ENCODE measurements at regions not wholly inside any gene's neighbourhood (a gene's known extent, or its start where the extent isn't known, plus 50 kb on each side); places are given as distances from the start of the nearest gene placed in this dataset.

DNA sequence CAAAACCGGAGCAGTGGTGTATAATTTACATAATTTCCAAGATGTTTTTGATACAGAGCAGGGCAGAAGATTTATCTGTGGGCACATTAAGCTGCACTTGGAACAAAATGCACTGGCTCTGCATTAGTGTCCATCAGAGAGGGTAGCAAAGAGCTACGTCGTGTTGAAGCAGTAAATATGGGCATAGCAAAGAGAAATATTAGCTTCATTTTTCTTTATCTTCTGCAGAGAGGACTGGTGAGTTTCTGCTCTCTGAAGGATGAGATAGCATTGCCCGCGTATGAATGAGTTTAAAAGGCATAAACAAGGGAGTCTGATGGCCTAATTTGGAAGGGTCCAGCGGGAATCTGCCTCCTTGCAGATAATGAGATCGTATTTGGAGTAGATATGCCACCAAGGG lies 227.8 kb upstream of the CDH11 start:
- no peaks in the 10 kb centered on the region for H4K20me1 ChIP-seq (ENCODE audit: insufficient read depth, poor library complexity, severe bottlenecking)
- H3K4me1 ChIP-seq (ENCODE audit: insufficient read depth): no peaks in the 10 kb centered on the region
- H3K79me2 ChIP-seq: no peaks in the 10 kb centered on the region
- H3K4me2 ChIP-seq: no peak overlapping the region
- no peaks in the 10 kb centered on the region for H3K27me3 ChIP-seq
- no peak overlapping the region for H3K4me3 ChIP-seq
- no peaks in the 10 kb centered on the region for H3K9me3 ChIP-seq (ENCODE audit: low read depth)
- no peak overlapping the region for H2AFZ ChIP-seq
- no peak for DNase-seq (ENCODE audit: low spot score)
- TF ChIP-seq, protein P1, sequence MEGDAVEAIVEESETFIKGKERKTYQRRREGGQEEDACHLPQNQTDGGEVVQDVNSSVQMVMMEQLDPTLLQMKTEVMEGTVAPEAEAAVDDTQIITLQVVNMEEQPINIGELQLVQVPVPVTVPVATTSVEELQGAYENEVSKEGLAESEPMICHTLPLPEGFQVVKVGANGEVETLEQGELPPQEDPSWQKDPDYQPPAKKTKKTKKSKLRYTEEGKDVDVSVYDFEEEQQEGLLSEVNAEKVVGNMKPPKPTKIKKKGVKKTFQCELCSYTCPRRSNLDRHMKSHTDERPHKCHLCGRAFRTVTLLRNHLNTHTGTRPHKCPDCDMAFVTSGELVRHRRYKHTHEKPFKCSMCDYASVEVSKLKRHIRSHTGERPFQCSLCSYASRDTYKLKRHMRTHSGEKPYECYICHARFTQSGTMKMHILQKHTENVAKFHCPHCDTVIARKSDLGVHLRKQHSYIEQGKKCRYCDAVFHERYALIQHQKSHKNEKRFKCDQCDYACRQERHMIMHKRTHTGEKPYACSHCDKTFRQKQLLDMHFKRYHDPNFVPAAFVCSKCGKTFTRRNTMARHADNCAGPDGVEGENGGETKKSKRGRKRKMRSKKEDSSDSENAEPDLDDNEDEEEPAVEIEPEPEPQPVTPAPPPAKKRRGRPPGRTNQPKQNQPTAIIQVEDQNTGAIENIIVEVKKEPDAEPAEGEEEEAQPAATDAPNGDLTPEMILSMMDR (IDR thresholded peaks at IDR 0.05; ENCODE audit: poor library complexity): no peak
- TF ChIP-seq EZH2phosphoT487 (IDR thresholded peaks at IDR 0.05; ENCODE audit: low read depth, severe bottlenecking, unreplicated experiment): no peak
- no peak for TF ChIP-seq EZH2 (IDR thresholded peaks at IDR 0.05; ENCODE audit: borderline replicate concordance)
- H3K36me3 ChIP-seq (replicated peaks; ENCODE audit: insufficient read depth, low read depth): no peaks in the 10 kb centered on the region
- WGBS (ENCODE audit: low lambda C conversion rate, missing lambda C conversion rate): 76% methylated on average over 7 of the region's 7 CpGs
- no peak overlapping the region for H3K27ac ChIP-seq
- H3K9me2 ChIP-seq (replicated peaks; ENCODE audit: insufficient read depth): no peaks in the 10 kb centered on the region

DNA sequence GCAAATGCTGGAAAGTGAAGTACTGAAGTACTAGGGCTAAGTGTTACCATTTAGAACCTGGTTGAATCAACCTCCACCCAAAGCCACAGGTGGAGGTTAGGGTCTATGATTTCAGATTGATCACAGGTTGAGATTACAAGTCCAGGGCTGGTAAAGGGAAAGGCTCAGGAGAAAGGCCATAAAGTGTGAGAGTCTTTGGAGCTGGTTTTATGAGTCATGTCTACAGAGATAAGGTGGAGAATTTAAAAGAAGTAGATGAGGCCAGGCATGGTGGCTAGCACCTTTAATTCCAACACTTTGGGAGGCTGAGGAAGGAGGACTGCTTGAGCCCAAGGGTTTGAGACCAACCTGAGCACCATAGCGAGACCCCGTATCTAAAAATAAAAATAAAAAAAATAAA lies 221.7 kb upstream of the CDH11 start:
- Histone ChIP-seq H3K27ac (no peak overlapping the region), H4K20me1 (ENCODE audit: insufficient read depth, poor library complexity, severe bottlenecking) (no peaks in the 10 kb centered on the region), H3K36me3 (replicated peaks; ENCODE audit: insufficient read depth, low read depth) (no peaks in the 10 kb centered on the region), H3K9me2 (replicated peaks; ENCODE audit: insufficient read depth) (no peaks in the 10 kb centered on the region), H3K4me1 (ENCODE audit: insufficient read depth) (no peaks in the 10 kb centered on the region), H3K9me3 (ENCODE audit: low read depth) (no peaks in the 10 kb centered on the region), H3K4me3 (no peak overlapping the region), H3K27me3 (no peaks in the 10 kb centered on the region), H3K79me2 (no peaks in the 10 kb centered on the region), H3K4me2 (no peak overlapping the region), H2AFZ (no peak overlapping the region)
- TF ChIP-seq EZH2 (IDR thresholded peaks at IDR 0.05; ENCODE audit: borderline replicate concordance) (no peak), EZH2phosphoT487 (IDR thresholded peaks at IDR 0.05; ENCODE audit: low read depth, severe bottlenecking, unreplicated experiment) (no peak)
- TF ChIP-seq, protein P1 (IDR thresholded peaks at IDR 0.05; ENCODE audit: poor library complexity): no peak
- WGBS (ENCODE audit: low lambda C conversion rate, missing lambda C conversion rate): 100% methylated on average over 2 of the region's 2 CpGs
- DNase-seq (ENCODE audit: low spot score): peak; percentile 6

GRCh38 chr16:65342231-65342866 lies 220.5 kb upstream of the CDH11 start:
- no peaks in the 10 kb centered on the region for H3K79me2 ChIP-seq
- no peaks in the 10 kb centered on the region for H3K4me1 ChIP-seq (ENCODE audit: insufficient read depth)
- no peak overlapping the region for H3K27ac ChIP-seq
- no peak overlapping the region for H2AFZ ChIP-seq
- H3K4me3 ChIP-seq: no peak overlapping the region
- H3K9me3 ChIP-seq (ENCODE audit: low read depth): no peaks in the 10 kb centered on the region
- TF ChIP-seq, protein P1 (IDR thresholded peaks at IDR 0.05; ENCODE audit: poor library complexity): no peak
- no peaks in the 10 kb centered on the region for H3K36me3 ChIP-seq (replicated peaks; ENCODE audit: insufficient read depth, low read depth)
- H3K4me2 ChIP-seq: no peak overlapping the region
- DNase-seq (ENCODE audit: low spot score): no peak
- H3K27me3 ChIP-seq: no peaks in the 10 kb centered on the region
- WGBS (ENCODE audit: low lambda C conversion rate, missing lambda C conversion rate): 88% methylated on average over 8 of the region's 8 CpGs
- no peaks in the 10 kb centered on the region for H3K9me2 ChIP-seq (replicated peaks; ENCODE audit: insufficient read depth)
- H4K20me1 ChIP-seq (ENCODE audit: insufficient read depth, poor library complexity, severe bottlenecking): no peaks in the 10 kb centered on the region

- no peak overlapping the region for H2AFZ ChIP-seq
- H3K79me2 ChIP-seq: no peaks in the 10 kb centered on the region
- no peak overlapping the region for H3K4me3 ChIP-seq
- H3K4me1 ChIP-seq (ENCODE audit: insufficient read depth): no peaks in the 10 kb centered on the region
- H4K20me1 ChIP-seq (ENCODE audit: insufficient read depth, poor library complexity, severe bottlenecking): no peaks in the 10 kb centered on the region
- no peak overlapping the region for H3K27ac ChIP-seq
- no peaks in the 10 kb centered on the region for H3K36me3 ChIP-seq (replicated peaks; ENCODE audit: insufficient read depth, low read depth)
- H3K9me3 ChIP-seq (ENCODE audit: low read depth): no peaks in the 10 kb centered on the region
- TF ChIP-seq EZH2phosphoT487 (IDR thresholded peaks at IDR 0.05; ENCODE audit: low read depth, severe bottlenecking, unreplicated experiment): no peak
- TF ChIP-seq, protein P1 (IDR thresholded peaks at IDR 0.05; ENCODE audit: poor library complexity): no peak
- no peak for TF ChIP-seq EZH2 (IDR thresholded peaks at IDR 0.05; ENCODE audit: borderline replicate concordance)
- no peak for DNase-seq (ENCODE audit: low spot score)
- H3K9me2 ChIP-seq (replicated peaks; ENCODE audit: insufficient read depth): no peaks in the 10 kb centered on the region
- H3K4me2 ChIP-seq: no peak overlapping the region
- H3K27me3 ChIP-seq: no peaks in the 10 kb centered on the region
- 54% methylated on average over 2 of the region's 2 CpGs for WGBS (ENCODE audit: low lambda C conversion rate, missing lambda C conversion rate)
These were observed 217.2 kb upstream of the CDH11 start for GRCh38 chr16:65339062-65339461.
